C4-2B (cell line): ENCODE measurements at regions not wholly inside any gene's neighbourhood (a gene's known extent, or its start where the extent isn't known, plus 50 kb on each side); places are given as distances from the start of the nearest gene placed in this dataset.

ENCODE experiments used
- ZFX ChIP-seq: fragments of 450-650 bp; IDR thresholded peaks from 2 replicates; pipeline ENCODE4 v1.6.1; 2017
- TF ChIP-seq, protein P1 (sequence below): fragments of 450-650 bp; conservative IDR thresholded peaks from 2 replicates; pipeline ENCODE4 v1.5.1; 2017; ENCODE audit warnings: mild to moderate bottlenecking

DNA sequence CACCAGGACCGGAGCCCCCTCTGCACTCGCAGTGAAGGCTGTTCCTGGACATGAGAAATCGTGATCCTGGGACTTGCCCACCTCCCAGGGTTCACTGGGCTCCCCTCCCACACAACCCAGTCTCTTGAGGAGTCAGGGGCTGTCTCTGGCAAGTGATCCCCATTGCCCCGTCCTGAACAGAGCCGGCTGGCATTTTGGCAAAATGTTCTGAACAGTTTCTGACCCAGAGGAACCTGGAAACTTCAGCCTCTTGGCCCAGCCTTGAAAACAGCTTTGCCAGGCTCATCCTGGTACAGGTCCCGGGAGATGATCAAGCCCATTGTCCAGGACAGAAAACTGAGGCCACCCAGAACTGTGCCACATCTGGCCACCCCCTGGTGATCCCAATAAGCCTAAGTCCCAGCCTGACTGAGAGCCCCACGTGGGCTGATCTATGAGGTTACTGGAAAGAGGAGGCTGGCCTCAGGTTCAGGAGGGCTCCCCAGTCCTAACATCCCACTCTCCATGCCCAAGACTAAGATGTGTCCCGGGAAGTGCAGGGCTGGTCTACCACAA is 115.7 kb downstream of the OAT start:
- TF ChIP-seq, protein P1, sequence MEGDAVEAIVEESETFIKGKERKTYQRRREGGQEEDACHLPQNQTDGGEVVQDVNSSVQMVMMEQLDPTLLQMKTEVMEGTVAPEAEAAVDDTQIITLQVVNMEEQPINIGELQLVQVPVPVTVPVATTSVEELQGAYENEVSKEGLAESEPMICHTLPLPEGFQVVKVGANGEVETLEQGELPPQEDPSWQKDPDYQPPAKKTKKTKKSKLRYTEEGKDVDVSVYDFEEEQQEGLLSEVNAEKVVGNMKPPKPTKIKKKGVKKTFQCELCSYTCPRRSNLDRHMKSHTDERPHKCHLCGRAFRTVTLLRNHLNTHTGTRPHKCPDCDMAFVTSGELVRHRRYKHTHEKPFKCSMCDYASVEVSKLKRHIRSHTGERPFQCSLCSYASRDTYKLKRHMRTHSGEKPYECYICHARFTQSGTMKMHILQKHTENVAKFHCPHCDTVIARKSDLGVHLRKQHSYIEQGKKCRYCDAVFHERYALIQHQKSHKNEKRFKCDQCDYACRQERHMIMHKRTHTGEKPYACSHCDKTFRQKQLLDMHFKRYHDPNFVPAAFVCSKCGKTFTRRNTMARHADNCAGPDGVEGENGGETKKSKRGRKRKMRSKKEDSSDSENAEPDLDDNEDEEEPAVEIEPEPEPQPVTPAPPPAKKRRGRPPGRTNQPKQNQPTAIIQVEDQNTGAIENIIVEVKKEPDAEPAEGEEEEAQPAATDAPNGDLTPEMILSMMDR: no peak
- TF ChIP-seq ZFX: no peak
